SIG-M5 treated with dmso at 0.1 percent for 504 hours (cell line): ENCODE measurements at regions not wholly inside any gene's neighbourhood (a gene's known extent, or its start where the extent isn't known, plus 50 kb on each side); places are given as distances from the start of the nearest gene placed in this dataset.
"Not testable (repeated sequence)": the region's sequence is repeated elsewhere in the genome, so short reads cannot be mapped to it uniquely, and the experiment has no call there.

Experiments
- DNase-seq: peaks from one replicate; lab custom pipeline; 2025; ENCODE audit not compliant: unreplicated experiment; lab: John Stamatoyannopoulos, UW

GRCh38 chr15:68482246-68482645, 50.3 kb upstream of the ITGA11 start:
- no peak for DNase-seq

DNA sequence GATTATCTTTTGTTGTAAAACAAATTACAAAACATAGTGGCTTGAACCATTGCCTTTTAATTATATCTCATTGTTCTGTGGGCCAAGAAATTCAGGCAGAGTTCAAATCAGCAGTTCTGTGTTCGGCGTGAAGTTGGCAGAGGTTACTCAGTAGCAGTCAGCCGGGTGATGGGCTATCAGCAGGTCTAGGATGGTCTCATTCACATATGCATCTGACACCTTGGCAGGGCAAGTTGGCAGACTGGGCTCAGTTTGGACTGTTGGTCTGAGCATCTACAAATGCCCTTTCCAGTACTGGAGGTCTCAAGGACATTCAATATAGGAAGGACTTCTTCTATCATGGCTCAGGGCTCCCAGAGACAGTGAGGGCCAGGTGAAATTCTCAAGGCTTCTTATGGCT, 51.2 kb upstream of the ITGA11 start:
- no peak for DNase-seq

DNA sequence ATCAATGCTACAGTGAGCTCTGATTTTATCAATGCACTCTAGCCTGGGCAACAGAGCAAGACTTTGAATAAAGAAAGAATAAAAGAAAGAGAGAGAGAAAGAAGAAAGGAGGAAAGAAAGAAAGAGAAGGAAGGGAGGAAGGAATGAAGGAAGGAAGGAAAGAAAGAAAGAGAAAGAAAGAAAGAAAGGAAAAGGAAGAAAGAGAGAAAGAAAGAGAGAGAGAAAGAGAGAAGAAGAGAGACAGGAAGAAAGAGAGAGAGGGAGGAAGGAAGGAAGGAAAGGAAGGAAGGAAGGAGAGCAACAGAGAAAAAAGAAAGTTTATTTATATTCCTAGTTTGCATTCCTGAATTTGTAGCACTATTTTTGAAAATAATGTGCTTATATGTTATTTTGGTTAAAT, 52.3 kb upstream of the ITGA11 start:
- no peak for DNase-seq

DNA sequence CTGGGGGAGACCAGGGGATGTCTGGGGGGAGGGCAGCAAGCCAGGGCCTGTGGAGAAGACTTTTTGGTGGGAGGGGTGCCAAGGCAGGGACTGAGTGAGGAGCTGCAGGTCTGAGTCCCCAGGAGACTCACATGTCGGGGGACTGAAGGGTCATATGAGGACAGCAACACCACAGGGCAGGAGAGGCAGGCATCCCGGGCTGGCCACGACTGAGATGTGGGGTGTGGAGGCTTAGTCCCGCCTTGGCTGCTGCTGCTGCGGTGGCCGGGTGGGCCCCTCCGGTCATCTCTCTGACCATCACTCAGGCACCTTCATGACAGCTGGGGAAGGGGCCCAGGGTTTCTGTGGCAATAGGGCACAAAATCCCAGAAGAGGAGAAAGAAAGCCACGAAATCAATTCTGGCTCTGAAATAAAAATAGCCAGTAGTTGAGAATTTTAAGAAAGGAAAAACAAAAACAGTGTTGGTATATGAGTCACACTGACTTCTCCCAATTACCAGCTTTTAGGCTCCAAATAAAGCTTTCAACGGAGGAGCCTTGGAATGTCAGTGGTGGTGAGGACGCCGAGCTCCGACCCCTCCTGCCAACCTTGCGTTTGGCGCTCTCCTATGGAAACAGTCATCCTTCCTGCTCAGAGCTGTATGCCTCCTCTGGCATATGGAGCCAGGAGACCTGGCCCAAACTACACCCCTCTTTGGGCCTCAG, 52.9 kb upstream of the ITGA11 start:
- DNase-seq: no peak

DNA sequence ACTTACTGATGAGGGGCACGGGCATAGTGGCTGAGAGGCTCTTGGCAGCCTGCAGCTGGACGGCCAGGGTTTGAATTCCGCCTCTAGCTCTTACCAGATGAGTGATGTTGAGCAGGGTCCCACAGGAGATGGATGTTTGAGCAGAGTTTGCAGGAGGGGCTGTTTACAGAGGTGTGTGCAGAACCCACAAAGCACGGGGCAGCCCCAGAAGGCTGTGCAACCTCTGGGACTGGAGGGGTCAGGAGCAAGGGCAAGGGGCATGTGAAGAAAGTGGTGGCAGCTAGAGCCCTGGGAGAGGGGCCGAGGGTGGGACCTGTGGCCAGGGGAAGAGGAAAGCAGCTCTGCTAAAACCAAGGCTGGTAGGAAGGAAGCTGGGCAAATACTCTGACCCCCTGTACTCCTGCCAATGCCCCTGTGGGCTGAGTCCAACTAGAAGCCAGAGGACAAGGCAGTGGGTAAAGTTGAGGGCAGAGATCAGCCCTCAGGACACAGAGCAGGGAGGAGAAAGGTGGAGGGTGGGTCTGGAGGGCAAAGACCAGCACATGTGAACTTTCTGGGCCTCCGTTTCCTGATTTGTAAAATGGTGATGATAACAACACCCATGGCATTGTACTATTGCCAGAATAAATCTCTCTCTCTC, 53.9 kb upstream of the ITGA11 start:
- DNase-seq: no peak

DNA sequence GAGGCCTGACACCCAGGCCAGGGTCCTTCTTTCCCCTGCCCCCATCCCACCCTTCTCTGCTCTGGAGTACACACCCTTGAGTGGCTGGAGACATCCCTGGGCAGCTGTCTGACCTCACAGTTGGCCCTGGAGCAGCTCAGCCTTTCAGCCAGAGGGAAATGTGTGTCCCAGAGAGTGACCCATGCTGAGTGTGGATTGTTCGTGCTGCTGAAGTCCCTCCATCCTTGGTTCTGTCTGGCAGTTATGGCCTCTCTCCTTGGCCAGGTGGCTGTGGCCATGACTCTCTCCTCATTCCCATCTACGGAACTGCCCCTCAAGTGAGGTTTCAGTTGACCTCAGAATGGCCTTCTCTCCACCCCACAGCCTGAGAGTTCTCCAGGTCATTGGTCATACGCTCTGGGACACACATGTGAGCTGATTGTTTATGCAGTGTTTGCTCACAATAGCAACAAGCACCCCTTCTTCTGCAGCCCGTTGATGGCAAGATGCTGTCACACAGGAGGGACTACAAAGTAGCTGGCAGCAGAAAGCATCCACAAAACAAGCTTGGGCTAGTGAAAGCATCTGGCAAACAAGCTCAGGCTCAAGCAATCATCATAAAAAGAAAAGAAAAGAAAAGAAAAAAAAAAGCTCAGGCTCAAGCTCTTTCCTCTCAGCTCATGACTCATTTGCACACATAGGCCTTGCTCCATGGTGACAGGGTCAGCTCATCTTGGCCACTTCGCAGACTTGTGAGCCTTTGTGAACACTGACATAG, 55.3 kb upstream of the ITGA11 start:
- no peak for DNase-seq

DNA sequence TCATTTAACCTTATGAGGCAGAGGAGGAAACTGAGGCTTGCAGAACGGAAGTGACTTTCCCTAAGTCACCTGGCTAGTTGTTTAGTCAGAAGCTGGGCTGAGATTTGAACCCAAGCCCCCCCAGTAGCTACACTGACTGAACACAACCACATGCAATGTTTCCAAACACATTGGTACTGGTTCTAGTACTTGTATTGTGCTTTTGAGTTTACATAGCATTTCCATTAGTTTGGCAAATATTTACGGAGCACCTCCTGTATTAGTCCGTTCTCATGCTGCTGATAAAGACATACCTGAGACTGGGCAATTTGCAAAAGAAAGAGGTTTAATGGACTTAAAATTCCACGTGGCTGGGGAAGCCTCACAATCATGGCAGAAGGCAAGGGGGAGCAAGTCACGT, 56.3 kb upstream of the ITGA11 start:
- no peak for DNase-seq

- no peak for DNase-seq
Measured at GRCh38 chr15:68488966-68489365, 57.0 kb upstream of the ITGA11 start.

DNA sequence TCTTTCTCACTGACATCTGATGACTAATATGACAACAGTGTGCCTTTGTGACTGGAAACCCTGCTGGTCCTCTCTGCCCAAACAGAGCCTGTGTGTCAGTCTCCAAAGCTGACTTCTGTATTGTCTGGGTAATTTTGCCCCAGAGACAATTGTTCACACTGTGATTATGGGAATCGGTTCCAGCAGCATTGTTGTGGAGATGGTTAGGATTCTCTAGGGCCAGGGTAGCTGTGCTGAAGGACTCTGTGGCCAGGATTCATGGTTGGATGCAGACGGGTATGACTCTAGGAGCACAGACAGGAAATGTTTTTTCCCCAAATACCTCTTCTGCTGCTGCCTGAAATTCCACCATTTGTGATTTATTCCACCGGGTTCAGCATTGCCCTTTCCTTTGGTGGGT, 57.5 kb upstream of the ITGA11 start:
- DNase-seq: no peak

DNA sequence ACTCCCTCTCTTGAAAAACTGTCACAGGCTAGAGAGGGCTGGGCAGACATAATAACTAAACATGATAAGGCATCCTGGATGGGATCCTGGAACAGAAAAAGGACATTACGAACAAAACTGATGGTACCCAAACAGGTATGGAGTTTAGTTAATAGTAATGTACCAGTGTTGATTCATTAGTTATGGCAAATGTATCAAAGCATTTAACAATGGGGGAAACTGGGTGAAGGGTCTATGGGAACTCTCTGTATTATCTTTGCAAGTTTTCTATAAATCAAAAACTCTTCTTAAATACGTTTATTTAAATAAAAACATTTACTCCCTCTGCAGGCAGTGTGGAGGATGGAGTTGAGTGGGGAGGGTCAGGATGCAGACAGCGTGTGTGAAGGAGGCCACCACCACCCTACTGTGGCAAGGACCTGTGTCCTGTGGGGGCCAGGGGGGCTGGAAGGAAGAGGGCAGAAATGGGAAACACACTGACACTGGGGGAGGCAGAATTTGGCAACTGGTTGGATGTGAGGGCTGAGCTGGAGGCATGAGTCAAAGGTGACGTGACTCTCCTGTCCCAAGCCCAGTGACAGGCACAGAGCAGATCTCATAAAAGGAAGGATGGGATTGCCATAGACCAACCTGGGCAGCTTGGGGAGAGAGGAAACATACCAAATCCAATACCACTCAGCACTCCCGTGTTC, 59.6 kb upstream of the ITGA11 start:
- no peak for DNase-seq

DNA sequence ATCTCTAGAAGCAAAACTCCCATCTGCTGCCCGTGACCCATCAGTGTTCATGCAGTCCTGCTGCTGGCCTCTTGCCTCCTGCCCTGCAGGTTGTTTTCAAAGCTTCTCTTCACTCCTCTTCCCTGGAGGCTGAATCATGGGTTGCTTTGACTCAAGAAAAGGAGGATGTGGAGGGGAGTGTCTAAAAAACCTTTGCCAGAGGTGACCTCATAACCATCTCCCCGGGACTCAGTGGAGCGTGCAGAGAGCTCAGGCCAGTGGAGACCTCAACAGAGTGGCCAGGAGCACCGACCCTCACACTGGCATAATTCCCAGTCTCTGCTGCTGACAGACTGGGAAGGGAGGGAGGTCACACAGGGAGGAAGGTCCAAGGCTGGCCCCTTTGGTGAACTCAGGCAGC, 60.9 kb upstream of the ITGA11 start:
- DNase-seq: no peak

DNA sequence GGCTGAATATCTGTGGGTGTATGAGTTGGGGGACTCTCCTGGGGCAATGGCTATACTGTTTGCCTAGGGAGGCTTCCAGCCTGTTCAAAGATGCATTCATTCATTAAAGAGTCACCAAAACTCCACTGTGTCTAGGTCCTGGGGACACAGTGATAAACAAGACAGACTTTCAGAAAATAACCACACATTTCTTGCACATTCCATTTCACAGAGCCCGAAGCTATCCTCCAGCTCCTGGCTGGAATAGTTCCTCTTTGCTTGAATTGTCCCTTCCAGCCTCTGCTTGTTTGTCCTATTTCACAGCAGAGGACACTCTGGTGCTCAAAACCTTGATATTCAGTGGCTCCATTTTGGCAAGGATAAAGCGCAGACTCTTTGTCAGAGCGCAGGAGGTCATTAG, 61.7 kb upstream of the ITGA11 start:
- no peak for DNase-seq

- no peak for DNase-seq
Measured at GRCh38 chr15:68494573-68495110, 62.7 kb upstream of the ITGA11 start.

GRCh38 chr15:68495221-68495950, 63.4 kb upstream of the ITGA11 start:
- DNase-seq: no peak

DNA sequence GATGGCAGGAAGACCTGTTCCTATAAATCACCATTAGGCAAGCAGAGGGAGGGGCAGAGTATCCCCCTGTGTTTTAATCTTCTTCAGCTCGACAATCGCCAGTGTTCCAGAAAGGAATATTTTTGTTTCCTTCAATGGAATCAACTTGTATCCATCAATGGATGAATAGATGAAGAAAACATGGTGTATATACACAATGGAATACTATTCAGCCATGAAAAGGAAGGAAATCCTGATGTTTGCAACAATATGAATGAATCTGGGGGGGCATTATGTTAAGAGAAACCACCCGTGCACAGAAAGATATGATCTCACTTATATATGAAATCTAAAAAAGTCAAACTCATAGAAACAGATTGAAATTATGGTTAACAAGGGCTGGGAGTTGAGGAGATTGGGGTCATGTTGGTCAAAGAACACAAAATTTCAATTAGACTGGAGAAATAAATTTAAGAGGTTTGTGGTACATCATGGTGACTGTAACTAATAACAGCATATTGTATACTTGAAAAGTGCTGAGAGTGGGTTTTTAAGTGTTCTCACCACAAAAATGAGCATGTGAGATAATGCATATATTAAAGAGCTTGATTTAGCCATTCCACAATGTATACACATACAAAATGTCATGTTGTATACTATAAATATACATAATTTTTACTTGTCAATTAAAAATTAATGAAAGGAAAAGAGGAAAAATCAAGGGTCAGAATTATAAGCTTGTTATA, 64.2 kb upstream of the ITGA11 start:
- DNase-seq: no peak

DNA sequence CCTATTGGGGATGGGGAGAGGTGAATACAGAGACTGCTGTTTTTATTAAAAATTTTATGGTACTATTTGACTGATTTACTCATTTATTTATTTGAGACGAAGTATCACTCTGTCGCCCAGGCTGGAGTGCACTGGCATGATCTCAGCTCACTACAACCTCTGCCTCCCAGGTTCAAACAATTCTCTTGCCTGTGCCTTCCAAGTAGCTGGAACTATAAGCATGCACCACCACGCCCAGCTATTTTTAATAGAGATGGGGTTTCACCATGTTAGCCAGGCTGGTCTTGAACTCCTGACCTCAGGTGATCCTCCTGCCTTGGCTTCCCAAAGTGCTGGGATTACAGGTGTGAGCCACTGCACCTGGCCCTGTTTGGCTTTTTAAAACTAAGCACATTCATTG, 64.8 kb upstream of the ITGA11 start:
- DNase-seq: not testable (repeated sequence)

DNA sequence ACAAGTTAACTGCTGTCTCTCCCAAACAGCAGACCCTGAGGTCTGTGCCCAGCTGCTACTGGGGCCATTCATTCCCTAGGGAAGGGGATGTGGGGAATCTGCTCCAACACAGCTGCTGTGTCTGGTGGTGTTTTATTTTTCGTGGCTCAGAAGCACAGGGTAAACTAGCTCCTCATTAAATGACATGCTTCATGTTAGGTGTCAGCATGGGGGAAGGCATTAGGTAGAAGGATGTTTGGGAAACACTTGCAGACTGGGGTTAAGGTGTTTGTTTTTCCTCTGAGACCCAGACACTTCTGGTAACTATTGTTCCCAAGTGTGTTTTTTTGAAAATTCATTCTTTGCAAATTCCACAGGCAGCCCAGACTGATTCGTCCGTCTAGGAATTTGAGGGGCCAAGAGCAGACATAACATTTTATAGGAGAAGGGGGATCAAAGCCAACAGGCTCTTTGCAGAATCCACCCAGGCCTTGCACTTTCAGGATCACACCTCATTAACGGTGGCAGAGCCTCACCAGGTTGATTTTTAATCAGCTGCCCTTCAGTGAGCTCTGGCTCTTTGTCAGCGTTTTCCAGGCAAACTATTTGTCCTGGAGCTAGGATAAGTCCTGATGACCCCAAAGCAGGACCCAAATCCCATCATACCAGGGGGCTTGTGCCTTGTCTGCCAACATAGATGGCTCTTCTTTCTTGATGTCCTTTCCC, 65.4 kb upstream of the ITGA11 start:
- no peak for DNase-seq

GRCh38 chr15:68498076-68498475, 66.1 kb upstream of the ITGA11 start:
- DNase-seq: no peak

- DNase-seq: no peak
Measured at GRCh38 chr15:68499620-68500312, 67.8 kb upstream of the ITGA11 start.
